RWPE2 (cell line): ENCODE measurements at regions not wholly inside any gene's neighbourhood (a gene's known extent, or its start where the extent isn't known, plus 50 kb on each side); places are given as distances from the start of the nearest gene placed in this dataset.

ENCODE experiments used
- ATAC-seq: fragments of 200-7000 bp; cut with Tn5 transposase; 3 replicates; pipeline ENCODE4 v1.9.1; 2021; ENCODE audit warnings: low read depth
- DNase-seq: peaks from one replicate; pipeline ENCODE4 v3.0.0-alpha.2; 2020; ENCODE audit warnings: low spot score
- H3K27ac ChIP-seq: fragments of 450-650 bp; 2 replicates; pipeline ENCODE4 v1.5.1; 2017; ENCODE audit warnings: mild to moderate bottlenecking; ENCODE audit not compliant: poor library complexity, severe bottlenecking
- H3K27me3 ChIP-seq: fragments of 250-450 bp; sonication (Bioruptor Pico); 2 replicates; pipeline ENCODE4 v1.5.1; 2021; ENCODE audit warnings: mild to moderate bottlenecking, moderate library complexity; ENCODE audit not compliant: insufficient read depth, poor library complexity, severe bottlenecking
- H3K36me3 ChIP-seq: fragments of 250-450 bp; sonication (Bioruptor Pico); 2 replicates; pipeline ENCODE4 v1.5.1; 2020; ENCODE audit warnings: low read depth, mild to moderate bottlenecking, moderate library complexity
- H3K4me1 ChIP-seq: fragments of 250-450 bp; sonication (Bioruptor Pico); 2 replicates; pipeline ENCODE4 v1.5.1; 2021; ENCODE audit warnings: mild to moderate bottlenecking, moderate library complexity; ENCODE audit not compliant: insufficient read depth, poor library complexity, severe bottlenecking
- H3K4me3 ChIP-seq: fragments of 250-450 bp; sonication (Bioruptor Pico); 2 replicates; pipeline ENCODE4 v1.5.1; 2021; ENCODE audit warnings: mild to moderate bottlenecking, moderate library complexity; ENCODE audit not compliant: severe bottlenecking
- H3K9me3 ChIP-seq: fragments of 250-450 bp; sonication (Bioruptor Pico); 2 replicates; pipeline ENCODE4 v1.5.1; 2021; ENCODE audit warnings: mild to moderate bottlenecking, moderate library complexity; ENCODE audit not compliant: severe bottlenecking
- CTCF ChIP-seq: fragments of 450-650 bp; IDR thresholded peaks from one replicate; pipeline ENCODE4 v1.5.1; 2017; ENCODE audit warnings: mild to moderate bottlenecking, moderate library complexity; ENCODE audit not compliant: poor library complexity, severe bottlenecking

- Histone ChIP-seq H3K27ac (no peak overlapping the region), H3K27me3 (no peaks in the 10 kb centered on the region), H3K4me1 (peaks cover 12% of the 10 kb centered on the region), H3K4me3 (no peak overlapping the region), H3K9me3 (no peaks in the 10 kb centered on the region), H3K36me3 (no peaks in the 10 kb centered on the region)
- DNase-seq (no peak), ATAC-seq (no peak)
- no peak for TF ChIP-seq CTCF
Measured at GRCh38 chr7:31260851-31261250, 79.7 kb downstream of the NEUROD6 start.

GRCh38 chr7:31258391-31258790 is 82.1 kb downstream of the NEUROD6 start:
- DNase-seq (no peak), ATAC-seq (no peak)
- H3K27ac ChIP-seq, result no peak overlapping the region
- no peaks in the 10 kb centered on the region for H3K9me3 ChIP-seq
- H3K27me3 ChIP-seq, result no peaks in the 10 kb centered on the region
- H3K36me3 ChIP-seq, result no peaks in the 10 kb centered on the region
- no peak overlapping the region for H3K4me3 ChIP-seq
- peaks cover 6% of the 10 kb centered on the region for H3K4me1 ChIP-seq
- no peak for TF ChIP-seq CTCF

- ATAC-seq (no peak), DNase-seq (no peak)
- Histone ChIP-seq H3K36me3 (no peaks in the 10 kb centered on the region), H3K27ac (no peak overlapping the region), H3K4me3 (no peak overlapping the region), H3K9me3 (no peaks in the 10 kb centered on the region), H3K4me1 (no peaks in the 10 kb centered on the region), H3K27me3 (no peaks in the 10 kb centered on the region)
- TF ChIP-seq CTCF, result no peak
Measured at GRCh38 chr7:31256506-31256905, 84.0 kb downstream of the NEUROD6 start.

- no peaks in the 10 kb centered on the region for H3K36me3 ChIP-seq
- H3K27me3 ChIP-seq, result no peaks in the 10 kb centered on the region
- H3K9me3 ChIP-seq, result no peaks in the 10 kb centered on the region
- DNase-seq, result no peak
- no peak for ATAC-seq
- H3K4me3 ChIP-seq, result no peak overlapping the region
- H3K27ac ChIP-seq, result no peak overlapping the region
- H3K4me1 ChIP-seq, result no peaks in the 10 kb centered on the region
- TF ChIP-seq CTCF, result no peak
Measured at GRCh38 chr7:31254926-31255325, 85.6 kb downstream of the NEUROD6 start.

- no peaks in the 10 kb centered on the region for H3K27me3 ChIP-seq
- no peak overlapping the region for H3K4me3 ChIP-seq
- DNase-seq (no peak), ATAC-seq (no peak)
- no peak overlapping the region for H3K27ac ChIP-seq
- no peak for TF ChIP-seq CTCF
- H3K36me3 ChIP-seq, result no peaks in the 10 kb centered on the region
- H3K4me1 ChIP-seq, result no peaks in the 10 kb centered on the region
- H3K9me3 ChIP-seq, result no peaks in the 10 kb centered on the region
Measured at GRCh38 chr7:31253532-31253931, 87.0 kb downstream of the NEUROD6 start.
